Sciatic nerve (tissue), 2 donors: ENCODE measurements at regions not wholly inside any gene's neighbourhood (a gene's known extent, or its start where the extent isn't known, plus 50 kb on each side); places are given as distances from the start of the nearest gene placed in this dataset.

ENCODE experiments used
- ATAC-seq: fragments of 200-7000 bp; cut with Tn5 transposase; one replicate; pipeline ENCODE4 v1.9.1; 2020; ENCODE audit warnings: mild to moderate bottlenecking, moderate library complexity
- DNase-seq: peaks from one replicate; pipeline ENCODE4 v3.0.0-alpha.2; 2020; ENCODE audit warnings: low spot score
- intact Hi-C: fragments of 100-400 bp; cut with DNase I; formaldehyde crosslinking; loops from one replicate; pipeline ENCODE4 v1.14.2; 2022
- donor health status: DM: no; HTN: no; CAD: no.
- donor health status: DM: no; HTN: no; CAD: no.

- intact Hi-C loops, result no loop called here
- no peak for DNase-seq
- no peak for ATAC-seq
Measured at GRCh38 chr18:27662949-27663348, 477.8 kb upstream of the CHST9 start.

GRCh38 chr18:27662537-27662936, 477.4 kb upstream of the CHST9 start:
- intact Hi-C loops, result no loop called here
- ATAC-seq (no peak), DNase-seq (no peak)

- no peak for DNase-seq
- ATAC-seq, result no peak
- intact Hi-C loops, result no loop called here
Measured at GRCh38 chr18:27661320-27662018, 476.4 kb upstream of the CHST9 start.

- ATAC-seq, result no peak
- DNase-seq, result no peak
- intact Hi-C loops, result no loop called here
Measured at GRCh38 chr18:27656905-27657304, 471.8 kb upstream of the CHST9 start.

GRCh38 chr18:27656167-27656778, 471.2 kb upstream of the CHST9 start:
- DNase-seq (no peak), ATAC-seq (no peak)
- intact Hi-C loops, result no loop called here

- DNase-seq (no peak), ATAC-seq (no peak)
- intact Hi-C loops, result no loop called here
Measured at GRCh38 chr18:27653247-27653646, 468.1 kb upstream of the CHST9 start.

- ATAC-seq, result no peak
- DNase-seq, result no peak
- intact Hi-C loops, result no loop called here
Measured at GRCh38 chr18:27652480-27653121, 467.5 kb upstream of the CHST9 start.

GRCh38 chr18:27649621-27650020, 464.5 kb upstream of the CHST9 start:
- ATAC-seq (no peak), DNase-seq (no peak)
- intact Hi-C loops, result no loop called here

- intact Hi-C loops, result no loop called here
- DNase-seq (no peak), ATAC-seq (no peak)
Measured at GRCh38 chr18:27645929-27646328, 460.8 kb upstream of the CHST9 start.

GRCh38 chr18:27636576-27637085, 451.5 kb upstream of the CHST9 start:
- intact Hi-C loops, result no loop called here
- DNase-seq (no peak), ATAC-seq (no peak)

- ATAC-seq (no peak), DNase-seq (no peak)
- intact Hi-C loops, result no loop called here
Measured at GRCh38 chr18:27632706-27633105, 447.6 kb upstream of the CHST9 start.

GRCh38 chr18:27627927-27628326, 442.8 kb upstream of the CHST9 start:
- DNase-seq, result no peak
- intact Hi-C loops, result no loop called here

GRCh38 chr18:27621236-27621890, 436.3 kb upstream of the CHST9 start:
- DNase-seq, result no peak
- no peak for ATAC-seq
- intact Hi-C loops, result no loop called here

More at GRCh38 chr18:27627927-27628326, 442.8 kb upstream of the CHST9 start:
- no peak for ATAC-seq

GRCh38 chr18:27619906-27620305, 434.8 kb upstream of the CHST9 start:
- intact Hi-C loops, result no loop called here
- no peak for DNase-seq
- no peak for ATAC-seq

- intact Hi-C loops, result no loop called here
- DNase-seq (no peak), ATAC-seq (no peak)
Measured at GRCh38 chr18:27619090-27619772, 434.1 kb upstream of the CHST9 start.

GRCh38 chr18:27616324-27616723, 431.2 kb upstream of the CHST9 start:
- ATAC-seq (no peak), DNase-seq (no peak)
- intact Hi-C loops, result no loop called here

- no peak for DNase-seq
- ATAC-seq, result no peak
- intact Hi-C loops, result no loop called here
Measured at GRCh38 chr18:27614951-27615844, 430.1 kb upstream of the CHST9 start.

GRCh38 chr18:27609221-27609620, 424.1 kb upstream of the CHST9 start:
- ATAC-seq, result no peak
- intact Hi-C loops, result no loop called here
- no peak for DNase-seq
